ENCODE measurements at regions not wholly inside any gene's neighbourhood (a gene's known extent, or its start where the extent isn't known, plus 50 kb on each side); places are given as distances from the start of the nearest gene placed in this dataset.

DNA sequence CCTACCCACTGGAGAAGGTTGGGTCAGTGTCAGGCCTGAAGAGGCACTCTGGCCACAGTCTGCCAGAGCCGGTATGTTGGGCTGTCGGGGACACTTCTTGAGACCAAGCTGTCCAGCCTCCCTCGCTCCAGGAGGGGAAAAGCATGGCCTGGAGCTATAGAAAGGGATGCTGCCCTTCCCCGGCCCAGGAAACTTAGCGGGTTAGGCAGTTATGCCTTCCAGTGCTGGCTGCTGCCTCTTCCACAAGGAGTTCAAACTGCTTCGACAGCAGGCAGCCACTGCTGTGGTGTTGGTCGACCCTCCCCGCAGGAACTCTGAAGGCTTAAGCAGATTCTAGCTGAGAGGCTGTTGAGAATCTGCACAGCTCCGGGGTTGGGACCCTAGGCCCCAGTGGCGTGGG is 819.4 kb downstream of the DIPK2A start:
- H3K27ac ChIP-seq = no peak overlapping the region
- 90 to 92% methylated on average over 8 to 9 of the region's 10 CpGs for WGBS, 2 donors
- DNase-seq (ENCODE audit: low spot score in 2 of 2) = no peak
- H3K36me3 ChIP-seq = no peaks in the 10 kb centered on the region
- peaks cover 0 to 8% (median 0%) of the 10 kb centered on the region in 4 donors for H3K9me3 ChIP-seq
- no peaks in the 10 kb centered on the region for H3K27me3 ChIP-seq
- TF ChIP-seq, protein P1, sequence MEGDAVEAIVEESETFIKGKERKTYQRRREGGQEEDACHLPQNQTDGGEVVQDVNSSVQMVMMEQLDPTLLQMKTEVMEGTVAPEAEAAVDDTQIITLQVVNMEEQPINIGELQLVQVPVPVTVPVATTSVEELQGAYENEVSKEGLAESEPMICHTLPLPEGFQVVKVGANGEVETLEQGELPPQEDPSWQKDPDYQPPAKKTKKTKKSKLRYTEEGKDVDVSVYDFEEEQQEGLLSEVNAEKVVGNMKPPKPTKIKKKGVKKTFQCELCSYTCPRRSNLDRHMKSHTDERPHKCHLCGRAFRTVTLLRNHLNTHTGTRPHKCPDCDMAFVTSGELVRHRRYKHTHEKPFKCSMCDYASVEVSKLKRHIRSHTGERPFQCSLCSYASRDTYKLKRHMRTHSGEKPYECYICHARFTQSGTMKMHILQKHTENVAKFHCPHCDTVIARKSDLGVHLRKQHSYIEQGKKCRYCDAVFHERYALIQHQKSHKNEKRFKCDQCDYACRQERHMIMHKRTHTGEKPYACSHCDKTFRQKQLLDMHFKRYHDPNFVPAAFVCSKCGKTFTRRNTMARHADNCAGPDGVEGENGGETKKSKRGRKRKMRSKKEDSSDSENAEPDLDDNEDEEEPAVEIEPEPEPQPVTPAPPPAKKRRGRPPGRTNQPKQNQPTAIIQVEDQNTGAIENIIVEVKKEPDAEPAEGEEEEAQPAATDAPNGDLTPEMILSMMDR (IDR thresholded peaks at IDR 0.05) = no peak
- no peak for TF ChIP-seq POLR2A (IDR thresholded peaks at IDR 0.05)
- no peak for TF ChIP-seq EP300 (IDR thresholded peaks at IDR 0.05)
- no peaks in the 10 kb centered on the region for H3K4me1 ChIP-seq
- no peak overlapping the region for H3K4me3 ChIP-seq

DNA sequence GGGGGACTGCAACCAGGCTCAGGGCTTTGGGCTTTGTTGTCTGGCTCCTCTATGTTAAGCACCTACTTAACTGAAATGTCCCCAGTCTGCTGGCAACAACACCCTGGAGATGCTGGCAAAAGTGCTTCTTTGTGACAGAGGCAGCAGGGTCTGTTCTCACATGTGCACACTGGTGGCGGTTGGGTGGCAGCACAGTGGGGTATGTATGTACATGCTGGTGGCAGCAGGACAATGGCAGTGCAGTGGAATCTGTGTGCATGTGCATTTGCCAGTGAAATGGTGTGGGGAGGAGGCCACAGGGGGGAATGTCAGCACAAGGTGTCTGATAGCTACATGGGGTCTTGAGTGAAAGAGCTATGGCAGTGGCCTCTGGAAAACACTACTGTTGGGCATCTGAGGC is 830.3 kb downstream of the DIPK2A start:
- Histone ChIP-seq H3K27me3 (no peaks in the 10 kb centered on the region), H3K4me3 (no peak overlapping the region), H3K36me3 (no peaks in the 10 kb centered on the region), H3K27ac (no peak overlapping the region), H3K4me1 (no peaks in the 10 kb centered on the region), H3K9me3 (no peaks in the 10 kb centered on the region)
- no peak for TF ChIP-seq EP300 (IDR thresholded peaks at IDR 0.05)
- DNase-seq (ENCODE audit: low spot score in 2 of 2) = no peak
- 88 to 100% methylated on average over 1 of the region's 1 CpG for WGBS, 2 donors

DNA sequence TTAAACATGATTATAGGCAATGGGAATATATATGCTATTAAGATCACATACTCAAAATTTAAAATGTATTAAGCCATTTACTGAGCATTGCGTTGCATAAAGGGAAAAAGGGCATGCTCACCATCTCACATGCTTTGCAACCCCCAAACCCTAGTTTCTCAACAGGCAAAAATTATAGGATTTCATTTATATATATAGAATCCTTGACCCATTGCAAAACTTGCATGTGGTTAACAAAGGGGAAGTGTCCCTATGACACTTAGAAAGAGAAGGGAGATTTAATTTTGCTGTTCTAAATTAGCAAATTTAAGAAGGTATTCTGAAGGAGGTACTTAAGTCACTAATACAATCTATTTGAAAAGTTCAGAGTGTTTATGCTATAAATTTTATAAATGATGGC is 837.8 kb downstream of the DIPK2A start:
- no peak for DNase-seq (ENCODE audit: low spot score in 2 of 2)
- no peaks in the 10 kb centered on the region for H3K27me3 ChIP-seq
- no peak overlapping the region for H3K27ac ChIP-seq
- no peaks in the 10 kb centered on the region for H3K9me3 ChIP-seq
- H3K36me3 ChIP-seq = no peaks in the 10 kb centered on the region
- TF ChIP-seq EP300 (IDR thresholded peaks at IDR 0.05) (no peak), POLR2A (IDR thresholded peaks at IDR 0.05) (no peak)
- TF ChIP-seq, protein P1 (IDR thresholded peaks at IDR 0.05) = no peak
- H3K4me1 ChIP-seq = no peaks in the 10 kb centered on the region
- WGBS, 2 donors = 41 to 86% methylated on average over 1 of the region's 1 CpG
- no peak overlapping the region for H3K4me3 ChIP-seq

DNA sequence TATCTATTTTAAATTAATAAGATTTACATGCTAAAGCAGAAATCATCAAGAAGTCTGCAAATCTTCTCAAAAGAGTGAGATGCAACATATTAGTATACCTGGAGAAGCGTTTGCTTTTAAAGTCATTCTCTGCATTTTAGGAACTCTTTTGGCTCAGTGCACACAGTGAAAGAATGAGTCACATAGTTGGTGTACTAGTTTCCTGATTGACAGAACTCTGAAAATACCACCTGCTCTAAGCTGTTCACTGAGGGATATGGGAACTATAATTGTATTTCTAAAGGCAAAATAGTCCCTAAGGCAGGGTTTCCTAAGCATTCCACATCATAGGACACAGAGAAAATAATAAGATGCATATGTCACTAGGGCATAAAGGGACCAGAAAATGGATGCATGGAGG is 838.5 kb downstream of the DIPK2A start:
- H3K36me3 ChIP-seq = no peaks in the 10 kb centered on the region
- no peak overlapping the region for H3K27ac ChIP-seq
- no peaks in the 10 kb centered on the region for H3K4me1 ChIP-seq
- 76 to 80% methylated on average over 1 of the region's 1 CpG for WGBS, 2 donors
- no peaks in the 10 kb centered on the region for H3K27me3 ChIP-seq
- no peak for TF ChIP-seq POLR2A (IDR thresholded peaks at IDR 0.05)
- TF ChIP-seq, protein P1 (IDR thresholded peaks at IDR 0.05) = no peak
- no peaks in the 10 kb centered on the region for H3K9me3 ChIP-seq
- H3K4me3 ChIP-seq = no peak overlapping the region
- no peak for DNase-seq (ENCODE audit: low spot score in 2 of 2)

DNA sequence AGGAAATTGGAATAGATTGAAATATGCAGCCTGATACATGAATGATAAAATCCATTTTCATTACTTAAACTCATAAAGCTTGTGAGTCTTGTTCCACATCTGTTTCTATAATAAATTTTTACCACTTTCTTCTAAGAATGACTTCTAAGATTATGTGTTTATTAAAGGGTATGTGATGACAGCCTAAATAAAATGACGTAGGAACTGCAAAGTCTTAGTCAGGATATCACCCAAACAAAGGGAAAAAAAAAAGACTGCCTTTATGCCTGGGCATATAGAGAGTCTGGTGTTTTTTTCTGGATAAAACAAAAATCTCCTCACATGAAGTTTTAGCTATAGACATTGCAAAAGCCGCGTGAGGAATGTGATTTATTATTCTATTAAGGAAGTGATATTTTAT is 844.0 kb downstream of the DIPK2A start:
- DNase-seq (ENCODE audit: low spot score in 2 of 2) = no peak
- Histone ChIP-seq H3K9me3 (no peaks in the 10 kb centered on the region), H3K4me1 (no peaks in the 10 kb centered on the region), H3K27me3 (no peaks in the 10 kb centered on the region), H3K36me3 (no peaks in the 10 kb centered on the region), H3K4me3 (no peak overlapping the region), H3K27ac (no peak overlapping the region)
- no peak for TF ChIP-seq EP300 (IDR thresholded peaks at IDR 0.05)
- TF ChIP-seq, protein P1 (IDR thresholded peaks at IDR 0.05) = no peak
- TF ChIP-seq POLR2A (IDR thresholded peaks at IDR 0.05) = no peak
- WGBS, 2 donors = 36 to 41% methylated on average over 3 of the region's 3 CpGs

DNA sequence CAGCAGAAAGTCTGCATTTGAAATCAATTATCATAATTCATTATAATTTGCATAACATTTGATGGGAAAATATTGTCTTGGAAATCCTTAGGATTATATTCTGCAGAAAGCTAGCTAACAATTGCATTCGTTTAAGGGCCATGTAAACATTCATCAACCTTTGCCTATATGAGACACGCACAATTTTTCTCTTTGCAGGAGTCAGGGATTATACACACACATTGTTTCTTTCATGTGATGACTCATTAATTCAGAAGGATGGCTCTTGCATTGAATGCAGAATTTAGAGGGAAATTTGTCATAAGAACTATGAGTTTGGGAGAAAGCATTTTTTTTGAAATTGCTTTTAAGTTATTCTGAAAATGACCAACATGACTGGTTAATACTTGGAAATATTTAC is 844.7 kb downstream of the DIPK2A start:
- H3K4me1 ChIP-seq = no peaks in the 10 kb centered on the region
- no peak overlapping the region for H3K27ac ChIP-seq
- no peaks in the 10 kb centered on the region for H3K9me3 ChIP-seq
- 46 to 48% methylated on average over 2 of the region's 2 CpGs for WGBS, 2 donors
- H3K36me3 ChIP-seq = no peaks in the 10 kb centered on the region
- TF ChIP-seq POLR2A (IDR thresholded peaks at IDR 0.05) = no peak
- TF ChIP-seq EP300 (IDR thresholded peaks at IDR 0.05) = no peak
- TF ChIP-seq, protein P1 (IDR thresholded peaks at IDR 0.05) = no peak
- no peak for DNase-seq (ENCODE audit: low spot score in 2 of 2)
- no peaks in the 10 kb centered on the region for H3K27me3 ChIP-seq
- H3K4me3 ChIP-seq = no peak overlapping the region

Data from tibial nerve (tissue), 4 donors.